Nephron (organoid): ENCODE measurements at regions not wholly inside any gene's neighbourhood (a gene's known extent, or its start where the extent isn't known, plus 50 kb on each side); places are given as distances from the start of the nearest gene placed in this dataset.

ENCODE experiments used
- H3K27ac Mint-ChIP-seq, 3 experiments: 2 replicates each; pipeline ENCODE4 v1.8.0; 2020; ENCODE audit warnings: mixed read lengths in 3 of 3, mild to moderate bottlenecking in 2 of 3, moderate library complexity in 1 of 3
- H3K27me3 Mint-ChIP-seq: 2 replicates; pipeline ENCODE4 v1.8.0; 2021; ENCODE audit warnings: low read depth, mild to moderate bottlenecking, moderate library complexity, mixed read lengths
- H3K36me3 Mint-ChIP-seq: 2 replicates; pipeline ENCODE4 v1.8.0; 2020; ENCODE audit warnings: low read depth, mixed read lengths
- H3K4me1 Mint-ChIP-seq: 2 replicates; pipeline ENCODE4 v1.8.0; 2020; ENCODE audit warnings: mixed read lengths
- H3K4me3 Mint-ChIP-seq, 3 experiments: 2 replicates each; pipeline ENCODE4 v1.8.0; 2020; ENCODE audit warnings: mild to moderate bottlenecking in 3 of 3, mixed read lengths in 3 of 3, moderate library complexity in 2 of 3
- H3K9me3 Mint-ChIP-seq: 2 replicates; pipeline ENCODE4 v1.8.0; 2020; ENCODE audit warnings: mixed read lengths
- CTCF ChIP-seq, 3 experiments: fragments of 200-600 bp; sonication (generic); IDR thresholded peaks; one replicate each; pipeline ENCODE4 v1.5.0; 2021; ENCODE audit warnings: antibody characterized with exemption in 3 of 3; ENCODE audit not compliant: unreplicated experiment in 3 of 3

GRCh38 chr3:102079809-102080197 lies 230.5 kb downstream of the NFKBIZ start:
- no peak for TF ChIP-seq CTCF (IDR thresholded peaks at IDR 0.05; ENCODE audit: unreplicated experiment in 3 of 3)
- no peak overlapping the region for H3K4me3 Mint-ChIP-seq

GRCh38 chr3:102081572-102082289 lies 232.4 kb downstream of the NFKBIZ start:
- H3K9me3 Mint-ChIP-seq = peaks cover 2% of the 10 kb centered on the region
- peaks cover 16% of the 10 kb centered on the region for H3K4me1 Mint-ChIP-seq
- no peak overlapping the region for H3K27ac Mint-ChIP-seq
- peaks cover 12% of the 10 kb centered on the region for H3K27me3 Mint-ChIP-seq
- no peak for TF ChIP-seq CTCF (IDR thresholded peaks at IDR 0.05; ENCODE audit: unreplicated experiment in 3 of 3)
- no peaks in the 10 kb centered on the region for H3K36me3 Mint-ChIP-seq
- no peak overlapping the region for H3K4me3 Mint-ChIP-seq

More at GRCh38 chr3:102079809-102080197, 230.5 kb downstream of the NFKBIZ start:
- H3K27ac Mint-ChIP-seq = no peak overlapping the region
- peaks cover 2% of the 10 kb centered on the region for H3K9me3 Mint-ChIP-seq
- peaks cover 12% of the 10 kb centered on the region for H3K27me3 Mint-ChIP-seq
- H3K36me3 Mint-ChIP-seq = no peaks in the 10 kb centered on the region
- peaks cover 15% of the 10 kb centered on the region for H3K4me1 Mint-ChIP-seq

GRCh38 chr3:102083473-102083872 lies 234.2 kb downstream of the NFKBIZ start:
- Mint-ChIP-seq H3K4me1 (peaks cover 10% of the 10 kb centered on the region), H3K27me3 (peaks cover 12% of the 10 kb centered on the region), H3K9me3 (peaks cover 2% of the 10 kb centered on the region), H3K36me3 (no peaks in the 10 kb centered on the region), H3K27ac (no peak overlapping the region), H3K4me3 (no peak overlapping the region)
- TF ChIP-seq CTCF (IDR thresholded peaks at IDR 0.05; ENCODE audit: unreplicated experiment in 3 of 3) = no peak

- no peak for TF ChIP-seq CTCF (IDR thresholded peaks at IDR 0.05; ENCODE audit: unreplicated experiment in 3 of 3)
- H3K27me3 Mint-ChIP-seq = peaks cover 12% of the 10 kb centered on the region
- H3K36me3 Mint-ChIP-seq = no peaks in the 10 kb centered on the region
- H3K4me3 Mint-ChIP-seq = no peak overlapping the region
- H3K27ac Mint-ChIP-seq = peak overlapping the region in 1 of 3 experiments; percentile 16
- peaks cover 10% of the 10 kb centered on the region for H3K4me1 Mint-ChIP-seq
- peaks cover 2% of the 10 kb centered on the region for H3K9me3 Mint-ChIP-seq
Observed at GRCh38 chr3:102084006-102084405, 234.7 kb downstream of the NFKBIZ start.

GRCh38 chr3:102084704-102085103 lies 235.4 kb downstream of the NFKBIZ start:
- peaks cover 16% of the 10 kb centered on the region for H3K4me1 Mint-ChIP-seq
- H3K27me3 Mint-ChIP-seq = peaks cover 12% of the 10 kb centered on the region
- H3K36me3 Mint-ChIP-seq = no peaks in the 10 kb centered on the region
- no peak overlapping the region for H3K4me3 Mint-ChIP-seq
- no peak for TF ChIP-seq CTCF (IDR thresholded peaks at IDR 0.05; ENCODE audit: unreplicated experiment in 3 of 3)
- H3K27ac Mint-ChIP-seq = no peak overlapping the region
- peaks cover 2% of the 10 kb centered on the region for H3K9me3 Mint-ChIP-seq
